Rectal smooth muscle tissue (tissue), 1 donor: ENCODE measurements at regions not wholly inside any gene's neighbourhood (a gene's known extent, or its start where the extent isn't known, plus 50 kb on each side); places are given as distances from the start of the nearest gene placed in this dataset.
"Not testable (repeated sequence)": the region's sequence is repeated elsewhere in the genome, so short reads cannot be mapped to it uniquely, and the experiment has no call there.

ENCODE experiments used
- H3K27ac ChIP-seq: one replicate; pipeline ENCODE4 v1.7.0; 2013; ENCODE audit warnings: low read depth, low read length, inconsistent platforms
- H3K27me3 ChIP-seq: one replicate; pipeline ENCODE4 v1.7.0; 2013; ENCODE audit warnings: low read length; ENCODE audit not compliant: control insufficient read depth, insufficient read depth
- H3K36me3 ChIP-seq: one replicate; pipeline ENCODE4 v1.7.0; 2013; ENCODE audit warnings: low read length; ENCODE audit not compliant: control insufficient read depth, insufficient read depth
- H3K4me1 ChIP-seq: one replicate; pipeline ENCODE4 v1.7.0; 2013; ENCODE audit warnings: low read length; ENCODE audit not compliant: control insufficient read depth, insufficient read depth
- H3K4me3 ChIP-seq: one replicate; pipeline ENCODE4 v1.7.0; 2013; ENCODE audit warnings: low read length
- H3K9ac ChIP-seq: one replicate; pipeline ENCODE4 v1.7.0; 2013; ENCODE audit warnings: low read length

DNA sequence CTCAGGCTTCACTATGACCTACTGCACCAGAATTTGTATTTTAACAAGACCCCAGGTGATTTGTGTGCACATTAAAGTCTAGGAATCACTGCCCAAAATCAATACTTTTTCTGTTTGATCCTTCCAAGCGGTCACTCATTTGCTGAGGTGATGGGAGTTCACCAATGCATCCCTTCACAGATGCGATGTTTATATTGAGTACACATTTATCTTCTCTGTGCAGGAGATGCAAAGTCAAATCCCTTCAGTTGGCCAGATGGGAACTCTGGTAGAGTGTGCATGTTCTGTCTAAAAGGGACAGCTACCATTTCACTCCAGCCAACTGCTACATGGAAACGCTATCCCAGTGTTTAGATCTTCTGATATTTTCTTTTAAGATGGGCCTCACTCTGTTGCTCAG, 122.6 kb upstream of the HS3ST2 start:
- Histone ChIP-seq H3K27me3 (no peaks in the 10 kb centered on the region), H3K27ac (no peak overlapping the region), H3K4me1 (peaks cover 12% of the 10 kb centered on the region), H3K36me3 (no peaks in the 10 kb centered on the region), H3K9ac (no peak overlapping the region), H3K4me3 (no peak overlapping the region)

DNA sequence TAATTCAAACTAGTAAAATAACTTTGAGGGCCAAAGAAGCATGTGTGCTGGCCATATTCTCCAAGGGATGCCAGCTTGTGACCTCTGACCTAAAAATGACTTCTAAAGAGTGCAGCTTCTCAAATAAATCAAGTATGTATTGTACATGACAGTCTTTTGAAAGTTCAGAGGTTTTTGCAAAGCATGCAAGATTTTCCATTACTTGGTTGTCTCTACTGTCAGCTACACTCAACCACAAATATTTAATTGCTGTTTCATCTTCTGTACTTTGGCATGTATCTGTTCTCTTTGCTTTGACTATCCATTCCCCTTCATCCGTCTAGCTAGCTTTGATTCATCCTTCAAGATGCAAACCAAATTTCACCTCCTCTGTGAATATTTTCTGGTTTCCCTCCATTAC, 121.9 kb upstream of the HS3ST2 start:
- no peaks in the 10 kb centered on the region for H3K27me3 ChIP-seq
- peaks cover 12% of the 10 kb centered on the region for H3K4me1 ChIP-seq
- no peak overlapping the region for H3K27ac ChIP-seq
- no peak overlapping the region for H3K4me3 ChIP-seq
- H3K9ac ChIP-seq = no peak overlapping the region
- H3K36me3 ChIP-seq = no peaks in the 10 kb centered on the region

DNA sequence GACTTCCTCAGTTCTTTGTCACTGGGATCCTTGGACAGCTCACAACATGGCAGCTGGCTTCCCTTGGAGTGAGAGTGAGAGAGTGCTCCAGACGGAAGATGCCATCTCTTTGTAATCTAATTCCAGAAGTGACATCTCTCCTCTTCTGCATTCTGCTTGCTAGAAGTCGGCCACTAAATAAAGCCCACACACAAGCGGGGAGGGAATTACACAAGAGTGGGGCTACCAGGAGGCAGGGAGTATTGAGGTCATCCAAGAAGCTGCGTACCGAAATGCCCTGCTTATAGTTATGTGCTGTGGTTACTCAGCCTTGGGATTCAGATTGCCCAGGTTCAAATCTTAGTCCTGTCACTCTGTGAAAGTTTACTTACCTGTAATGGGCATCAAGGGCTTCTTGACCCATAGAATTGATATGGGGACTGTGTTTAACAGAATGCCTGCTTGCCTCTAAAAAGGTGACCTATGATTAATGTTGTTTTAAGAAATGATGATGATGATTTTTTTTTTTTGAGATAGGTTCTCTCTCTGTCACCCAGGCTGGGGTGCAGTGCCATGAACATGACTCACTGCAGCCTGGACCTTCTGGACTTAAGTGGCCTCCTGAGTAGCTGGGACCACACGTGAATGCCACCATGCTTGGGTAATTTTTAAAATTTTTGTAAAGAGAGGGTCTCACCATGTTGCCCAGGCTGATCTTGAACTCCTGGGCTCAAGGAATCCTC, 120.9 kb upstream of the HS3ST2 start:
- H3K4me3 ChIP-seq = no peak overlapping the region
- H3K27me3 ChIP-seq = no peaks in the 10 kb centered on the region
- peaks cover 12% of the 10 kb centered on the region for H3K4me1 ChIP-seq
- H3K9ac ChIP-seq = no peak overlapping the region
- H3K27ac ChIP-seq = no peak overlapping the region
- H3K36me3 ChIP-seq = no peaks in the 10 kb centered on the region

DNA sequence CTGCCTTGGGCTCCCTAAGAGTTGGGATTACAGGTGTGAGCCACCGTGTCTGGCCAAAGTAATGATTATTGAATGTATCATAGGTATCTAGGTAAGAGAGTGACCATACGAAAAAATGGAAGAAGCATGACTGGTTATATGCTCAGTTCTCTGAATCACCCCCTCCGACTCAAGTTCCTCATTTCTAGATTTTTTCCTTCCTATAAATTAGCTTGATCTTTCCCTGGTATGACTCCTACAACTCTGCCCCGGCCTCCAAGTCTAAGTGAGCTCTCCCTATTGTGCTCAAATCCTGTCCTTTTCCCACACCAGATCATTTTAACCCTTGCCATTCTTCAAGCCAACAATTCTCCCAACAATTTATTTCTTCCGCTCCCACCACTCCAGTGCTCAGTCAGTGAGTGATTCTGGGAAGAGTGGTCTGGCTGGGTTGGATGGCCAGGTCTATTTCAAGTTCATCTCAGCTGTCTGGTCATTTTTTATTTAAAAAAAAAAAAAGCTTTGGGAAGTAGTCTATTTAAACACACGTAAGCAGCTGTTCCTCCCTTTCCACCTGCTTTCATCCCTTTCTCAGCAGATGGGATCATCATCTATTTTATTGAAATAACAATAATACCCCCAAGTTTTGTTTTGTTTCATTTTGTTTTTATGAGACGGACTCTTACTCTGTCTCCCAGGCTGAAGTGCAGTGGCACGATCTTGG, 120.2 kb upstream of the HS3ST2 start:
- Histone ChIP-seq H3K9ac (no peak overlapping the region), H3K4me3 (no peak overlapping the region), H3K27me3 (no peaks in the 10 kb centered on the region), H3K4me1 (peaks cover 12% of the 10 kb centered on the region), H3K36me3 (no peaks in the 10 kb centered on the region), H3K27ac (peak overlapping the region; percentile 89)

DNA sequence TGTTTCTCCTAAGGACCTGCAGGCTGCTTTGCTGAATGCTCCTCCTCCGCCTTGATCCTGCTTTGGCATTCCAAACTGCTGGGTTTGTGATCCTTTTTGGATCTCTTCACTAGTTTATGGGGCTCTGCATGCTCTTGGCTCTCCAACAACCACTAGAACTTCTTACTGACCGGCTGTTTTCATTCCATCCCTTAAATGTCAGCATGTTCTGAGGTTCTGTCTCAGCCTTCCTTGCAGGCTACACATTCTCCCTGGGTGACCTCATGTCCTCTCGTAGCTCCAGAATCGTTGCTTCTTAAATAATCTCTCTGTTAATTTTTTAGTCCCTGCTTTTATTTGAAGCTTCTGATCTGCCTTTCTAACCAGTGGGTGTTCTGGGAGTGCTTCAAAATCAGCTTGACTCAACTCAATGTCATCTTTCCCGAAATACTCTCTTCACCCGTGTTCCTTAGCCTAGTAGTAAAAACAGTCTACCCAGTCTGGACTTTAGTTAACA, 119.0 kb upstream of the HS3ST2 start:
- Histone ChIP-seq H3K36me3 (no peaks in the 10 kb centered on the region), H3K4me1 (peaks cover 12% of the 10 kb centered on the region), H3K27ac (peak overlapping the region; percentile 89), H3K4me3 (no peak overlapping the region), H3K27me3 (no peaks in the 10 kb centered on the region), H3K9ac (no peak overlapping the region)

DNA sequence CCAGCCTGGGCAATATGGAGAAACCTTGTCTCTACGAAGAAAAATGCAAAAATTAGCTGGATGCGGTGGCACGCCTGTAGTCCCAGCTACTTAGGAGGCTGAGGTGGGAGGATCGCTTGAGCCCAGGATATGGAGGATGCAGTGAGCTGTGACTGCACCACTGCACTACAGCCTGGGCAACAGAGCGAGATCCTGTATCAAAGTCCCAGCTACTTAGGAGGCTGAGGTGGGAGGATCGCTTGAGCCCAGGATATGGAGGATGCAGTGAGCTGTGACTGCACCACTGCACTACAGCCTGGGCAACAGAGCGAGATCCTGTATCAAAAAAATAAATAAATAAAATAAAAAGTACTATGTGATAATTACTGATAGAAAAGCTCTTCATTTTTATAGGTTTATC, 118.2 kb upstream of the HS3ST2 start:
- Histone ChIP-seq H3K4me1 (peaks cover 12% of the 10 kb centered on the region), H3K27ac (peak overlapping the region; percentile 89)
- not testable (repeated sequence) for H3K4me3 ChIP-seq, H3K9ac ChIP-seq, H3K27me3 ChIP-seq, H3K36me3 ChIP-seq

DNA sequence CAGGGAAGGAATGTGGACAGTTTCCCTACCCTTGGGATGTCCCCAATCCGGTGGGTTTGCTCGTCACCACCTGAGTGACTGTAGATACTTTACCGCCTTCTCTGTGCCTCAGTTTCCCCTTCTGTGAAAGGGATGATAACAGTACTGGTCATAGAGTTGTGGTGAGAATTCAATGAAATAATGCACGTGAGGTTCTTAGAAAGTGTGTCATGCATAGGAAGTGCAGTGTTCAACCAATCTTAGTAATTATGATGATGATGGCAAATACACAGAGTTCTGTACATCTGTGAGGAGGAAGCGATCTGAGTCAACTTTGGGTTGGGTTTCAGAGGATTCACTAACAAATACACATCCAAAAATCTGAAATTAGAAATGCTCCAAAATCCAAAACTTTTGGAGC, 114.6 kb upstream of the HS3ST2 start:
- H3K36me3 ChIP-seq = no peaks in the 10 kb centered on the region
- H3K4me3 ChIP-seq = no peak overlapping the region
- no peak overlapping the region for H3K27ac ChIP-seq
- H3K9ac ChIP-seq = no peak overlapping the region
- H3K27me3 ChIP-seq = no peaks in the 10 kb centered on the region
- peaks cover 12% of the 10 kb centered on the region for H3K4me1 ChIP-seq

DNA sequence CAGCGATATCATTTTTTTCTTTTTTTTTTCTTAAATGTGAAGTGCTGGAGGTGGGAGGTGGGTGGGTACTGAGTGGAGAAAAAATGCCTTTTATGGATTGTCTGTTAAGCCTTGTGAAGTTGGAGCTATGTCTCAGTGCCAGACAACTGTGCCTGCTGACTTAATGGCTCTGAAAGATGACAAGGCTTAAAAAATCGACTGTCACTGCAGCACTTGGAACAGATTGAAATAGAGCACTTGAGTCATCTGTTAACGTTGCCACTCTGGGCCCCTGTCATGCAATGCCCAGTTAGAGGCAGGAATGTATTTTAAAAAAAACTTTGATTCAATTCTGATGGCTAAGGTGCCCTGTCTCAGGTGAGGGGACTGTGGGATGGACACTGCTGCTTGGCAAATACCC, 108.2 kb upstream of the HS3ST2 start:
- no peaks in the 10 kb centered on the region for H3K36me3 ChIP-seq
- no peaks in the 10 kb centered on the region for H3K27me3 ChIP-seq
- H3K27ac ChIP-seq = no peak overlapping the region

DNA sequence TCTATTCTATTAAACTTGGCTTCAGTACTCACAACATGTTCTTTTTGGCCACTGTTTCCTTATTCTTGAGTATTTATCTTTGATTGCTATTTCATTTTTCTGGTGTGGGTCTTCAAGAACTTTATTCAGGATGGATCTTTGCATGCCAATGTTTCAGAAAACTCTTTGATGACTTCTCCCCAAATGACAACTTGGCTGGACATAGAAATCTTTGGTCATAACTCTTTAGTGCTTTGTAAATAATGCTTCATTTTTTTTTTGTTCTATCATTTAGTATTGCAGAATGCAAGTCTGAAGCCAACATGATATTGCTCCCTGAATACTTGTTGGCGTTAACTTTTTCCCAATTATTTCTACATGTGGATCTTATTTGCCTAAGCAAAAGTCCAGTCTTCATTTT, 103.6 kb upstream of the HS3ST2 start:
- Histone ChIP-seq H3K4me3 (no peak overlapping the region), H3K27ac (no peak overlapping the region), H3K27me3 (no peaks in the 10 kb centered on the region), H3K4me1 (peaks cover 2% of the 10 kb centered on the region), H3K36me3 (no peaks in the 10 kb centered on the region), H3K9ac (no peak overlapping the region)

More for the DNA sequence above, 108.2 kb upstream of the HS3ST2 start:
- H3K9ac ChIP-seq = no peak overlapping the region
- no peak overlapping the region for H3K4me3 ChIP-seq
- H3K4me1 ChIP-seq = peaks cover 2% of the 10 kb centered on the region

DNA sequence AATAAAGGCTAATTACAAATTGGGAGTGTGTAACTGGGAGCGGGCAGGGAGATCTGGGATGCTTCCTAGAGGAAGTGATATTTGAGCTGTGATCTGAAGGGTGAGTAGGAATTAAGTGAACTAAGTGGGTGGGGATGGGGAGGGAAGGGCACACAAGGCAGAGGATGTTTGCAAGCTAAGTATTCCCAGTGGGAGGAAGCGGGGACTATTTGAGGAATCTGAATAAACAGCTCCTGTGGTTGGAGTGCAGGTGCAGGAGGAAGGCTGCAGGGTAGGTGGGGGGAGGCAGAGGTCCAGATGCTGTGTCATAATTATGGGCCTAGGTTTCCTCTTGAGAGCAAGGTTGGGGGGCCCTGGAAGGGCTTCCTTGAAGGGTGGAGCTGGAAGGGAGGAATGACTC, 102.1 kb upstream of the HS3ST2 start:
- H3K4me3 ChIP-seq = no peak overlapping the region
- no peak overlapping the region for H3K27ac ChIP-seq
- no peak overlapping the region for H3K9ac ChIP-seq
- H3K27me3 ChIP-seq = no peaks in the 10 kb centered on the region
- no peaks in the 10 kb centered on the region for H3K36me3 ChIP-seq
- H3K4me1 ChIP-seq = no peaks in the 10 kb centered on the region

DNA sequence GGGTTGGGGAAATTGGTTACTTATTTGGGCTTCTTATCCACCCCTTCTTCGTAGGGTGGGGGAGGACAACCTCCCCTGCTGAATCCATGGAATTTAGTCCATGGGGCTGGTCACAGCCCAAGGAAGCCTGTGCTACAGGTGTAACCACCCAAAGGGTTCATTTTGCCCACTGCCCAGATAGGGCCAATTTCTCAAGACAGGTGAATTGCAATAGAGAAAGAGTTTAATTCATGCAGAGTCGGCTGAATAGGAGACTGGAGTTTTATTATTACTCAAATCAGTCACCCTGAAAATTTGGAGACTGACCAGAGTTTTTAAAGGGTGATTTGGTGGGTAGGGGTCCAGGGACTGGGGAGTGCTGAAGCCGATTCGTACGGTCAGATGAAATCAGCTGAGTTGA, 101.5 kb upstream of the HS3ST2 start:
- no peaks in the 10 kb centered on the region for H3K27me3 ChIP-seq
- no peaks in the 10 kb centered on the region for H3K4me1 ChIP-seq
- H3K36me3 ChIP-seq = no peaks in the 10 kb centered on the region
- no peak overlapping the region for H3K9ac ChIP-seq
- H3K27ac ChIP-seq = no peak overlapping the region
- H3K4me3 ChIP-seq = no peak overlapping the region

DNA sequence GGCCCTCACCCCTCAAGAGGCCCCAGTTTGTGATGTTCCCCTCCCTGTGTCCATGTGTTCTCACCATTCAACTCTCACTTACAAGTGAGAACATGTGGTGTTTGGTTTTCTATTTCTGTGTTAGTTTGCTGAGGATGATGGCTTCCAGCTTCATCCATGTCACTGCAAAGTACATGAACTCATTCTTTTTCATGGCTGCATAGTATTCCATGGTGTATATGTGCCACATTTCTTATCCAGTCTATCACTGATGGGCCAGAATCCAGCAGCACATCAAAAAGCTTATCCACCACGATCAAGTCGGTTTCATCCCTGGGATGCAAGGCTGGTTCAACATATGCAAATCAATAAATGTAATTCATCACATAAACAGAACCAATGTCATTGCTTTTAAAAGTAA, 95.4 kb upstream of the HS3ST2 start:
- not testable (repeated sequence) for H3K27me3 ChIP-seq, H3K9ac ChIP-seq, H3K27ac ChIP-seq, H3K4me1 ChIP-seq, H3K4me3 ChIP-seq, H3K36me3 ChIP-seq

DNA sequence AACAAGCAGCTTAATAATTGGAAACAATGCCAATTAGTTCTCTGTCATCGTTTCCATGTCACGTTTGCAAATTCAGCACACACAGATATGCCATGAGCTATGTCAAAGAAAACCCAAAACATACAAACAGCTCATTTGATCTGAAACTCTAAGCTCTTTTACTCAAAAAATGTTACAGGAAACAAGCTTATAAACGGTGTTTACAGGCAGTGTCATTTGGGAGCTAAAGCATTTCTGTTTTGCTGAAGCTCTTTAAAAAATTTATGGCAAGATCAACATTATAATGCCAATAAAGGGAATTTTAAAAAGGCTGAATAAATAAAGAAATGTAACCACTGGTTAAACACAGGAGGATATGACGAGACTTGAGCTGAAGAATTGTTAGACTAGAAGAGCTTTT, 94.0 kb upstream of the HS3ST2 start:
- Histone ChIP-seq H3K4me1 (no peaks in the 10 kb centered on the region), H3K36me3 (no peaks in the 10 kb centered on the region), H3K4me3 (no peak overlapping the region), H3K27ac (no peak overlapping the region), H3K9ac (no peak overlapping the region), H3K27me3 (no peaks in the 10 kb centered on the region)
